IPS-18a (cell line): ENCODE measurements at regions not wholly inside any gene's neighbourhood (a gene's known extent, or its start where the extent isn't known, plus 50 kb on each side); places are given as distances from the start of the nearest gene placed in this dataset.
"Not testable (repeated sequence)": the region's sequence is repeated elsewhere in the genome, so short reads cannot be mapped to it uniquely, and the experiment has no call there.

Experiments used
- H3K27ac ChIP-seq: one replicate; pipeline ENCODE4 v1.5.1; 2013; ENCODE audit warnings: low read length
- H3K27me3 ChIP-seq: one replicate; pipeline ENCODE4 v1.6.1; 2013; ENCODE audit warnings: mild to moderate bottlenecking, low read length; ENCODE audit not compliant: control insufficient read depth, insufficient read depth
- H3K36me3 ChIP-seq: one replicate; pipeline ENCODE4 v1.6.1; 2013; ENCODE audit warnings: low read depth, low read length; ENCODE audit not compliant: control insufficient read depth
- H3K4me1 ChIP-seq: one replicate; pipeline ENCODE4 v1.6.1; 2013; ENCODE audit warnings: low read depth, low read length; ENCODE audit not compliant: control insufficient read depth
- H3K4me3 ChIP-seq: one replicate; pipeline ENCODE4 v1.5.1; 2013; ENCODE audit warnings: low read length
- H3K9ac ChIP-seq: one replicate; pipeline ENCODE4 v1.6.1; 2013; ENCODE audit warnings: mild to moderate bottlenecking, low read length, moderate library complexity
- H3K9me3 ChIP-seq: one replicate; pipeline ENCODE4 v1.6.1; 2013; ENCODE audit warnings: low read depth, low read length; ENCODE audit not compliant: control insufficient read depth

DNA sequence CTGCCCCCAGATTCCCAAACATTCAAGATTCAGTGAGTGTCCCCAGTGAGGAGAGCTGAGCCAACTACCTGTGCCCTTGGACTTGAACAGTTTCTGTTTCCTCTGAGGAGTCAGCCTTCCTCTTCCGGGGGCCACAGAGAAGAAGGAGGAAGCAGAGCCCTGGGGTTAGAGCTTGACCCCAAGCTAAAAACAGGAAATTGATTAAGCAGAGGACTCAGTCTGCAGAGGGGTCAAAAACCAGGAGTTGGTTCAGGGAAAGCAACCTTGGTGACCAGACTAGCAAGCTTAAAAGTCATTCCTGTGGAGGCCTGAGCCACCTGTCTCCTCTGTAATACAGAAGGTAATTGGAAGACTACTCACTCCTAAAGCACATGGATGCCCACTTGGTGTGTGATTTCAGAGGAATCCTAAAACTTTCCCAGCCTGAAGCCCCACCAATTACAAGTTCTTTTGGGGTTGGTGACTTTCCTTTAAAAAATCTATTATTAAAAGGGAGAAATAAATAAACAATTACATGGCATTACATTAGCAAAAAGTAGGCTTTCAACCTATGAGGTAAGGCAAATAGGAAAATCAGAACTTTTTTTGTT, 64.2 kb upstream of the SELENOP start:
- H3K27ac ChIP-seq: no peak overlapping the region
- H3K27me3 ChIP-seq: no peaks in the 10 kb centered on the region
- H3K36me3 ChIP-seq: no peaks in the 10 kb centered on the region
- H3K9me3 ChIP-seq: no peaks in the 10 kb centered on the region
- H3K4me3 ChIP-seq: no peak overlapping the region
- no peaks in the 10 kb centered on the region for H3K4me1 ChIP-seq
- no peak overlapping the region for H3K9ac ChIP-seq

GRCh38 chr5:42875211-42875610, 63.5 kb upstream of the SELENOP start:
- H3K27ac ChIP-seq: no peak overlapping the region

GRCh38 chr5:42874621-42875198, 63.0 kb upstream of the SELENOP start:
- no peak overlapping the region for H3K9ac ChIP-seq
- no peaks in the 10 kb centered on the region for H3K27me3 ChIP-seq
- no peaks in the 10 kb centered on the region for H3K9me3 ChIP-seq

More at GRCh38 chr5:42875211-42875610, 63.5 kb upstream of the SELENOP start:
- no peak overlapping the region for H3K9ac ChIP-seq
- no peaks in the 10 kb centered on the region for H3K4me1 ChIP-seq
- no peak overlapping the region for H3K4me3 ChIP-seq
- no peaks in the 10 kb centered on the region for H3K9me3 ChIP-seq
- no peaks in the 10 kb centered on the region for H3K27me3 ChIP-seq
- no peaks in the 10 kb centered on the region for H3K36me3 ChIP-seq

DNA sequence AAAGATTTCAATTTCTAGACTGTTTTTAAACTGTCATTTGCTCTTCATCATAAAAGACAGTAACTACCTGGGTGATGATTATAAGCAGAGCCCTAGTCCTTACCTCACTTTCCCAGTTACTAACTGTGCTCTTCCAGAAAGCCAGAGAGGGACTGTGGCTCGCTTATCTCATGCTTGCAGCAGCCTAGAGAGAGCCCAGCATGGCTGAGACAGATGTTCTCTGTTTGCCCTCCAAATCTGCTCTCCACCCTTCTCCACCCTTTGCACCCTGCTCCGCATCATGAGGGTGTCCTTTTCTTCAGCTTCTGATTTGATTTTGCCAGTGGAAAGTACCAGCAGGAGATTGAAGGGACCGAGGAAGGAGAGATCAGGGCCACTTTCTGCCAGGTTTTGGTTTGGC, 61.2 kb upstream of the SELENOP start:
- Histone ChIP-seq H3K9ac (no peak overlapping the region), H3K9me3 (no peaks in the 10 kb centered on the region), H3K27ac (no peak overlapping the region), H3K4me1 (no peaks in the 10 kb centered on the region), H3K36me3 (no peaks in the 10 kb centered on the region), H3K4me3 (no peak overlapping the region), H3K27me3 (no peaks in the 10 kb centered on the region)

More at GRCh38 chr5:42874621-42875198, 63.0 kb upstream of the SELENOP start:
- H3K27ac ChIP-seq: no peak overlapping the region
- no peaks in the 10 kb centered on the region for H3K4me1 ChIP-seq
- no peak overlapping the region for H3K4me3 ChIP-seq
- H3K36me3 ChIP-seq: no peaks in the 10 kb centered on the region

DNA sequence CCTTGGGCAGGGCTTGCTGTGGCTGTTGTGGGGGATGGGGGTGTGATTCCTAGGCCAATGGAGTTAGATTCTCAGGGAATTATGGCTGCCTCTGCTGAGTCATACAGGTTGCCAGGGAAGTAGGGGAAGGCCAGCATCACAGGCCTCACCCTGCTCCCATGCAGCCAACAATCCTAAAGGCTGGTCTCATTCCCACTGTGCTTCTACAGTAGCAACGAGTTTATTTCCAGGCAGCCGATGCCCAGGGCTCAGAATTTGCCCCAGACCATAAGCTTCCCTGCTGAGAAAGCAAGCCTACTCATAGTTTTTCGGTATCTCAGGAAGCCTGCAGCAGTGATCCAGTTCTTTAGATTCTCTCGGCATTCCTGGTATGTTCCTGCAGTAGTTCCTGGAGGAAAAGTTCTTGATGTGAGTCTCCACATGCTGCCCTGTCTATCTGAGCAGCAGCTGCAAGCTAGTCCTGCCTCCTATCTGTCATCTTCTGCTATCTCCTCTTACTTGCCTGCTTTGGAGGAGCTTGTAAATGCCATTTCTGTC, 59.3 kb upstream of the SELENOP start:
- Histone ChIP-seq H3K27ac (no peak overlapping the region), H3K9ac (no peak overlapping the region), H3K9me3 (no peaks in the 10 kb centered on the region), H3K4me3 (no peak overlapping the region), H3K36me3 (no peaks in the 10 kb centered on the region), H3K4me1 (no peaks in the 10 kb centered on the region), H3K27me3 (no peaks in the 10 kb centered on the region)

DNA sequence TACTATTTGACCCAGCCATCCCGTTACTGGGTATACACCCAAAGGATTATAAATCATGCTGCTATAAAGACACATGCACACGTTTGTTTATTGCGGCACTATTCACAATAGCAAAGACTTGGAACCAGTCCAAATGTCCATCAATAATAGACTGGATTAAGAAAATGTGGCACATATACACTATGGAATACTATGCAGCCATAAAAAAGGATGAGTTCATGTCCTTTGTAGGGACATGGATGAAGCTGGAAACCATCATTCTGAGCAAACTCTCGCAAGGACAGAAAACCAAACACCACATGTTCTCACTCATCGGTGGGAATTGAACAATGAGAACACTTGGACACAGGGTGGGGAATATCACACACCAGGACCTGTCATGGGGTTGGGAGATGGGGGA, 56.7 kb upstream of the SELENOP start:
- H3K36me3 ChIP-seq, H3K4me1 ChIP-seq, H3K27me3 ChIP-seq, H3K9me3 ChIP-seq, H3K4me3 ChIP-seq, H3K9ac ChIP-seq, H3K27ac ChIP-seq: not testable (repeated sequence)

DNA sequence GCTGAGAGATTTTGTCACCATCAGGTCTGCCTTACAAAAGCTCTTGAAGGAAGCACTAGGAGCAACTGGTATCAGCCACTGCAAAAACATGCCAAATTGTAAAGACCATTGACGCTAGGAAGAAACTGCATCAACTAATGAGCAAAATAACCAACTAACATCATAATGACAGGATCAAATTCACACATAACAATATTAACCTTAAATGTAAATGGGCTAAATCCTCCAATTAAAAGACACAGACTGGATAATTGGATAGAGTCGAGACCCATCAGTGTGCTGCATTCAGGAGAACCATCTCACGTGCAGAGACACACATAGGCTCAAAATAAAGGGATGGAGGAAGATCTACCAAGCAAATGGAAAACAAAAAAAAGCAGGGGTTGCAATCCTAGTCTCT, 53.1 kb upstream of the SELENOP start:
- H3K9ac ChIP-seq, H3K27me3 ChIP-seq, H3K27ac ChIP-seq, H3K36me3 ChIP-seq, H3K9me3 ChIP-seq, H3K4me1 ChIP-seq, H3K4me3 ChIP-seq: not testable (repeated sequence)
